ENCODE measurements at regions not wholly inside any gene's neighbourhood (a gene's known extent, or its start where the extent isn't known, plus 50 kb on each side); places are given as distances from the start of the nearest gene placed in this dataset.

- H3K4me3 Mint-ChIP-seq: no peak overlapping the region
- H3K27ac Mint-ChIP-seq: no peak overlapping the region
- no peaks in the 10 kb centered on the region for H3K36me3 Mint-ChIP-seq
- no peaks in the 10 kb centered on the region for H3K4me1 Mint-ChIP-seq (ENCODE audit: low read depth)
- peaks cover 2% of the 10 kb centered on the region for H3K27me3 Mint-ChIP-seq
- H3K9me3 Mint-ChIP-seq (ENCODE audit: low read depth): no peaks in the 10 kb centered on the region
Observed at GRCh38 chr9:79224672-79225433, 346.9 kb upstream of the TLE4 start.

- Mint-ChIP-seq H3K4me1 (ENCODE audit: low read depth) (no peaks in the 10 kb centered on the region), H3K36me3 (no peaks in the 10 kb centered on the region), H3K27me3 (peaks cover 3% of the 10 kb centered on the region), H3K9me3 (ENCODE audit: low read depth) (peaks cover 7% of the 10 kb centered on the region), H3K27ac (no peak overlapping the region), H3K4me3 (no peak overlapping the region)
Observed at GRCh38 chr9:79233542-79233941, 338.2 kb upstream of the TLE4 start.

- Mint-ChIP-seq H3K4me1 (ENCODE audit: low read depth) (no peaks in the 10 kb centered on the region), H3K9me3 (ENCODE audit: low read depth) (peaks cover 3% of the 10 kb centered on the region), H3K27me3 (peaks cover 5% of the 10 kb centered on the region), H3K27ac (no peak overlapping the region), H3K36me3 (no peaks in the 10 kb centered on the region), H3K4me3 (no peak overlapping the region)
Observed at GRCh38 chr9:79236466-79236865, 335.3 kb upstream of the TLE4 start.

- H3K27ac Mint-ChIP-seq: no peak overlapping the region
- no peaks in the 10 kb centered on the region for H3K9me3 Mint-ChIP-seq (ENCODE audit: low read depth)
- H3K36me3 Mint-ChIP-seq: no peaks in the 10 kb centered on the region
- H3K27me3 Mint-ChIP-seq: peaks cover 7% of the 10 kb centered on the region
- H3K4me1 Mint-ChIP-seq (ENCODE audit: low read depth): no peaks in the 10 kb centered on the region
- no peak overlapping the region for H3K4me3 Mint-ChIP-seq
Observed at GRCh38 chr9:79237861-79238260, 333.9 kb upstream of the TLE4 start.

- no peak overlapping the region for H3K27ac Mint-ChIP-seq
- no peaks in the 10 kb centered on the region for H3K36me3 Mint-ChIP-seq
- no peaks in the 10 kb centered on the region for H3K9me3 Mint-ChIP-seq (ENCODE audit: low read depth)
- peaks cover 9% of the 10 kb centered on the region for H3K27me3 Mint-ChIP-seq
- no peaks in the 10 kb centered on the region for H3K4me1 Mint-ChIP-seq (ENCODE audit: low read depth)
- H3K4me3 Mint-ChIP-seq: no peak overlapping the region
Observed at GRCh38 chr9:79240774-79241173, 331.0 kb upstream of the TLE4 start.

GRCh38 chr9:79242489-79242888 lies 329.3 kb upstream of the TLE4 start:
- no peaks in the 10 kb centered on the region for H3K36me3 Mint-ChIP-seq
- no peak overlapping the region for H3K4me3 Mint-ChIP-seq
- H3K27ac Mint-ChIP-seq: no peak overlapping the region
- H3K27me3 Mint-ChIP-seq: peaks cover 9% of the 10 kb centered on the region
- H3K4me1 Mint-ChIP-seq (ENCODE audit: low read depth): no peaks in the 10 kb centered on the region
- H3K9me3 Mint-ChIP-seq (ENCODE audit: low read depth): no peaks in the 10 kb centered on the region

- H3K27ac Mint-ChIP-seq: no peak overlapping the region
- peaks cover 7% of the 10 kb centered on the region for H3K27me3 Mint-ChIP-seq
- H3K36me3 Mint-ChIP-seq: no peaks in the 10 kb centered on the region
- H3K4me1 Mint-ChIP-seq (ENCODE audit: low read depth): no peaks in the 10 kb centered on the region
- H3K9me3 Mint-ChIP-seq (ENCODE audit: low read depth): no peaks in the 10 kb centered on the region
- no peak overlapping the region for H3K4me3 Mint-ChIP-seq
Observed at GRCh38 chr9:79246170-79246569, 325.6 kb upstream of the TLE4 start.

- Mint-ChIP-seq H3K9me3 (ENCODE audit: low read depth) (no peaks in the 10 kb centered on the region), H3K4me1 (ENCODE audit: low read depth) (no peaks in the 10 kb centered on the region), H3K27ac (no peak overlapping the region), H3K4me3 (no peak overlapping the region), H3K27me3 (peaks cover 7% of the 10 kb centered on the region), H3K36me3 (no peaks in the 10 kb centered on the region)
Observed at GRCh38 chr9:79247021-79247420, 324.7 kb upstream of the TLE4 start.

- Mint-ChIP-seq H3K4me1 (ENCODE audit: low read depth) (no peaks in the 10 kb centered on the region), H3K27me3 (peaks cover 3% of the 10 kb centered on the region), H3K36me3 (no peaks in the 10 kb centered on the region), H3K4me3 (no peak overlapping the region), H3K9me3 (ENCODE audit: low read depth) (no peaks in the 10 kb centered on the region), H3K27ac (no peak overlapping the region)
Observed at GRCh38 chr9:79250806-79251205, 321.0 kb upstream of the TLE4 start.

- Mint-ChIP-seq H3K4me3 (no peak overlapping the region), H3K9me3 (ENCODE audit: low read depth) (no peaks in the 10 kb centered on the region), H3K36me3 (no peaks in the 10 kb centered on the region), H3K4me1 (ENCODE audit: low read depth) (no peaks in the 10 kb centered on the region), H3K27me3 (peaks cover 8% of the 10 kb centered on the region), H3K27ac (no peak overlapping the region)
Observed at GRCh38 chr9:79254900-79255650, 316.7 kb upstream of the TLE4 start.

- Mint-ChIP-seq H3K27me3 (peaks cover 9% of the 10 kb centered on the region), H3K9me3 (ENCODE audit: low read depth) (no peaks in the 10 kb centered on the region), H3K36me3 (no peaks in the 10 kb centered on the region), H3K4me3 (no peak overlapping the region), H3K27ac (no peak overlapping the region), H3K4me1 (ENCODE audit: low read depth) (no peaks in the 10 kb centered on the region)
Observed at GRCh38 chr9:79255651-79256260, 316.0 kb upstream of the TLE4 start.

GRCh38 chr9:79256691-79257213 lies 315.0 kb upstream of the TLE4 start:
- Mint-ChIP-seq H3K9me3 (ENCODE audit: low read depth) (no peaks in the 10 kb centered on the region), H3K4me1 (ENCODE audit: low read depth) (no peaks in the 10 kb centered on the region), H3K27me3 (peaks cover 13% of the 10 kb centered on the region), H3K36me3 (no peaks in the 10 kb centered on the region), H3K27ac (no peak overlapping the region), H3K4me3 (no peak overlapping the region)

- peaks cover 15% of the 10 kb centered on the region for H3K27me3 Mint-ChIP-seq
- no peaks in the 10 kb centered on the region for H3K36me3 Mint-ChIP-seq
- H3K9me3 Mint-ChIP-seq (ENCODE audit: low read depth): no peaks in the 10 kb centered on the region
- H3K4me1 Mint-ChIP-seq (ENCODE audit: low read depth): no peaks in the 10 kb centered on the region
- no peak overlapping the region for H3K27ac Mint-ChIP-seq
- H3K4me3 Mint-ChIP-seq: no peak overlapping the region
Observed at GRCh38 chr9:79257228-79257781, 314.5 kb upstream of the TLE4 start.

GRCh38 chr9:79257790-79258351 lies 313.9 kb upstream of the TLE4 start:
- Mint-ChIP-seq H3K36me3 (no peaks in the 10 kb centered on the region), H3K27ac (no peak overlapping the region), H3K9me3 (ENCODE audit: low read depth) (no peaks in the 10 kb centered on the region), H3K4me3 (no peak overlapping the region), H3K4me1 (ENCODE audit: low read depth) (no peaks in the 10 kb centered on the region), H3K27me3 (peaks cover 18% of the 10 kb centered on the region)

- Mint-ChIP-seq H3K4me1 (ENCODE audit: low read depth) (no peaks in the 10 kb centered on the region), H3K9me3 (ENCODE audit: low read depth) (no peaks in the 10 kb centered on the region), H3K36me3 (no peaks in the 10 kb centered on the region), H3K27ac (no peak overlapping the region), H3K27me3 (peaks cover 22% of the 10 kb centered on the region), H3K4me3 (no peak overlapping the region)
Observed at GRCh38 chr9:79259858-79260257, 311.9 kb upstream of the TLE4 start.
